ENCODE measurements at regions not wholly inside any gene's neighbourhood (a gene's known extent, or its start where the extent isn't known, plus 50 kb on each side); places are given as distances from the start of the nearest gene placed in this dataset.
A peak's percentile ranks its signal among the peaks of the same experiment; 100 is the strongest.
"Not testable (repeated sequence)": the region's sequence is repeated elsewhere in the genome, so short reads cannot be mapped to it uniquely, and the experiment has no call there.

DNA sequence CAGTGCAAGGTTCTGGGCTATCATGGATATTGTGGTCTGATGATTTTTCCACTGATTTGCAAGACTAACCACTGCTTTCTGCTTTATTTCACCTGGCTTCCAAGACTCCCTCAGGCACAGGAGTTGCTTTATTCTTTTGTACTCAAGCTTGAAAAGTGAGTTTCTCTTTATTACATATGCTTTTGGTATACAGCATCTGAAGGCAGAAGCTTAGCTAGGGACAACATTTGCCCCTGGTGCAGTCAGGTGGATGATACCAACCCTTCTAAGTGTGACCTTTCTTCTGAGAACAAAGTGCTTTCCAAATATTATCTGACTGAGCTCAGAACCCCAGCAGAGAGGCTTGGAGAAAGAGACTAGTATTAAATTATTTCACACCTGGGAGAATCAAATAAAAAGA, 94.0 kb upstream of the PHACTR1 start:
- peaks cover 7% of the 10 kb centered on the region for H3K27me3 Mint-ChIP-seq
- no peak overlapping the region for H3K4me3 Mint-ChIP-seq
- H3K36me3 Mint-ChIP-seq, result no peaks in the 10 kb centered on the region
- H3K4me1 Mint-ChIP-seq, result peaks cover 15% of the 10 kb centered on the region
- H3K9me3 Mint-ChIP-seq, result no peaks in the 10 kb centered on the region
- ATAC-seq, result no peak
- H3K27ac Mint-ChIP-seq, result no peak overlapping the region

- Mint-ChIP-seq H3K36me3 (no peaks in the 10 kb centered on the region), H3K4me1 (peaks cover 15% of the 10 kb centered on the region), H3K9me3 (no peaks in the 10 kb centered on the region), H3K4me3 (no peak overlapping the region), H3K27ac (no peak overlapping the region), H3K27me3 (peaks cover 7% of the 10 kb centered on the region)
- ATAC-seq, result no peak
Measured at GRCh38 chr6:12624142-12624837, 92.3 kb upstream of the PHACTR1 start.

DNA sequence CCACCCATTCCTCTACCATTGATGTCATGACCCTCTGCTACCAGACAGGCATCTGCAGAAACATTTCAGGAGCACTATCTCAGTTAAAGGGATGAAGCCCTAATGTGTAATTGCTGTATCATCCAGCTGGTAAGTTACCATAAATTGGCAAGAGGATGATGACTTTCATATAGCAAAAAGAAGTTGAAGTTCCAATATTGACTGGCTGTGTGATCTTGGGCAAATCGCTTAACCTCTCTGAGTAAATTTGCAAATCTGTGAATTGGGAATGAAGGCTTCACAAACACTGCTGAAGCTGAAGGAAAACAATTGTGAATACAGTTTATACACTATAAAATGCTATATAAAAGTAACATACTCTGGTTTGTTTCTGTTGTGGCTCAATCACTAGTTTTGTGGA, 89.5 kb upstream of the PHACTR1 start:
- Mint-ChIP-seq H3K27me3 (peaks cover 13% of the 10 kb centered on the region), H3K4me1 (peaks cover under 1% of the 10 kb centered on the region), H3K4me3 (no peak overlapping the region), H3K36me3 (no peaks in the 10 kb centered on the region), H3K27ac (no peak overlapping the region), H3K9me3 (no peaks in the 10 kb centered on the region)
- no peak for ATAC-seq

- H3K36me3 Mint-ChIP-seq, result no peaks in the 10 kb centered on the region
- no peak overlapping the region for H3K4me3 Mint-ChIP-seq
- no peak overlapping the region for H3K27ac Mint-ChIP-seq
- peaks cover 23% of the 10 kb centered on the region for H3K27me3 Mint-ChIP-seq
- H3K9me3 Mint-ChIP-seq, result no peaks in the 10 kb centered on the region
- H3K4me1 Mint-ChIP-seq, result no peaks in the 10 kb centered on the region
- ATAC-seq, result no peak
Measured at GRCh38 chr6:12628327-12628726, 88.2 kb upstream of the PHACTR1 start.

- H3K4me1 Mint-ChIP-seq, H3K4me3 Mint-ChIP-seq, H3K27ac Mint-ChIP-seq, H3K36me3 Mint-ChIP-seq, ATAC-seq, H3K9me3 Mint-ChIP-seq: not testable (repeated sequence)
- peaks cover 59% of the 10 kb centered on the region for H3K27me3 Mint-ChIP-seq
Measured at GRCh38 chr6:12633746-12634145, 82.8 kb upstream of the PHACTR1 start.

GRCh38 chr6:12635375-12635774, 81.2 kb upstream of the PHACTR1 start:
- H3K36me3 Mint-ChIP-seq, result no peaks in the 10 kb centered on the region
- no peak for ATAC-seq
- no peaks in the 10 kb centered on the region for H3K9me3 Mint-ChIP-seq
- no peak overlapping the region for H3K4me3 Mint-ChIP-seq
- peaks cover 7% of the 10 kb centered on the region for H3K4me1 Mint-ChIP-seq
- H3K27me3 Mint-ChIP-seq, result peaks cover 60% of the 10 kb centered on the region
- H3K27ac Mint-ChIP-seq, result no peak overlapping the region

- no peak overlapping the region for H3K4me3 Mint-ChIP-seq
- no peak for ATAC-seq
- no peaks in the 10 kb centered on the region for H3K36me3 Mint-ChIP-seq
- H3K9me3 Mint-ChIP-seq, result peaks cover 3% of the 10 kb centered on the region
- H3K4me1 Mint-ChIP-seq, result peaks cover 7% of the 10 kb centered on the region
- peaks cover 60% of the 10 kb centered on the region for H3K27me3 Mint-ChIP-seq
- no peak overlapping the region for H3K27ac Mint-ChIP-seq
Measured at GRCh38 chr6:12635813-12636212, 80.8 kb upstream of the PHACTR1 start.

DNA sequence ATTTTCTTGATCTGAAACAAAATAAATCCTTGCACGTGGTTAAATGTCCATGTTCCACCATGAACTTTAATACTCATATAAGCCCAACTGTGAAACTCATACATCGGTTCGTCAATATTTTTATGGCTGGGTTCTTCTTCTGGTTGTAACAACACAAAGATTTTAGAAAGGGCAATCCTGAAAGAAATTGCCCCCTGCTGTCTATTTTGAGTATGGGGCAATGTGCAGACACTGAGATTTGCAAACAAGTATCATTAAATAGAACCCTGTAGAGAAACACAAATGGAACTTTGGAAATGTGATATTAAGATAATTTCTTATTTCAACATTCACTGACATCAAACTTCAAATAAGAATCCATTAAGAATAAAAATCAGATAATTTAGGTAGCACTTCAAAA, 80.2 kb upstream of the PHACTR1 start:
- Mint-ChIP-seq H3K4me1 (peaks cover 7% of the 10 kb centered on the region), H3K27me3 (peaks cover 60% of the 10 kb centered on the region), H3K9me3 (peaks cover 3% of the 10 kb centered on the region), H3K27ac (no peak overlapping the region), H3K36me3 (no peaks in the 10 kb centered on the region), H3K4me3 (no peak overlapping the region)
- no peak for ATAC-seq

DNA sequence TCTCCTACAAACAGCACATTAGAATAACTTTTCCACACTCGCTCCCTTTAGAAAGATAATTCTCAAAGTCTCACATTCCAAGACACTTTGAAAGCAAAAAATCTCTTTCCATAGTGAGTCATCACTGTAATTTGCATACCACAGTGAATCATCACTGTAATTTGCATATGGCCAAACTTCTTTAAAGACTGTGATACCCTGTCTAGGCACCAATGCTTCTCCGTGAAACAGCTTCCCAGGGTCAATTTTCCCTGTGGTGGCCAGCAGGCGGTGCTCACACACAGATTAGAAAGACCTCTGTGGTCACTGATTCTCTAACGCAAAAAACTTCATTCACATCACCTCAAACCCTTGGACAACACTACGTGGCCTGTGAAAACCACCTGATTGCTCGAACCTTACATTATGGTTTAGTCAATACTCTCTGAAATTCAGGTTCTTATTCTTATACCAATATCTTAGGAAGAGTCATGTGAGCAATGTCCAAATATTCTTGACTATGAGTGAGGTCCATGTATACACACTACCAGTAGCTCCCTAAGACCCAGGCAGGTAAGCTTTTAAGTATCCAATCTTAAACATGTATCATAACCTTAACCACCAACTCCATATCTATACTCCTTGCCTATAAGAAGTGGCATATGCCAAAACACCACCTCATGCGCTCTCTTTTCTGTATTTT, 78.5 kb upstream of the PHACTR1 start:
- Mint-ChIP-seq H3K4me3 (no peak overlapping the region), H3K27me3 (peaks cover 60% of the 10 kb centered on the region), H3K4me1 (peaks cover 7% of the 10 kb centered on the region), H3K27ac (no peak overlapping the region), H3K36me3 (no peaks in the 10 kb centered on the region), H3K9me3 (peaks cover 6% of the 10 kb centered on the region)
- peak; percentile 50 for ATAC-seq

DNA sequence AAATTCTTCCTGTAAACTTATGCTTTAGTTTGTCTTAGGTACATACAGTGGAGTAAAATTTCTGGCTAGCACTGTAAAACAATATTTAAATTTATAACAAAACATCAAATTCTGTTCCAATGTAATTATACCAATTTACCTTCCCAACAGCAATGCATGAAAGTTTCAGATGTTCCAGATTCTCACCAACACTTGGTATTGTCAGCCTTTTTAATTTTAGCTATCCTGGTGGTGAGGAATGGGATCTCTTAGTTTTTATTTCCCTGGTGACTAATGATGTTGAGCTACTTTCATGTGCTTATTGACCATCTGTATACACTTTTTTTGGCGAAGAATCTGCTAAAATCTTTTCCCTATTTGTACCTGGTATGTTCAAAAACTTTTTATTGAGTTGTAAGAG, 76.1 kb upstream of the PHACTR1 start:
- peaks cover 41% of the 10 kb centered on the region for H3K27me3 Mint-ChIP-seq
- no peak for ATAC-seq
- no peak overlapping the region for H3K4me3 Mint-ChIP-seq
- no peaks in the 10 kb centered on the region for H3K36me3 Mint-ChIP-seq
- H3K4me1 Mint-ChIP-seq, result peaks cover 7% of the 10 kb centered on the region
- no peak overlapping the region for H3K27ac Mint-ChIP-seq
- peaks cover 9% of the 10 kb centered on the region for H3K9me3 Mint-ChIP-seq

GRCh38 chr6:12641785-12642184, 74.8 kb upstream of the PHACTR1 start:
- H3K27me3 Mint-ChIP-seq, result peaks cover 32% of the 10 kb centered on the region
- not testable (repeated sequence) for ATAC-seq, H3K36me3 Mint-ChIP-seq, H3K4me1 Mint-ChIP-seq, H3K9me3 Mint-ChIP-seq, H3K4me3 Mint-ChIP-seq, H3K27ac Mint-ChIP-seq

GRCh38 chr6:12645941-12646340, 70.6 kb upstream of the PHACTR1 start:
- no peak for ATAC-seq

DNA sequence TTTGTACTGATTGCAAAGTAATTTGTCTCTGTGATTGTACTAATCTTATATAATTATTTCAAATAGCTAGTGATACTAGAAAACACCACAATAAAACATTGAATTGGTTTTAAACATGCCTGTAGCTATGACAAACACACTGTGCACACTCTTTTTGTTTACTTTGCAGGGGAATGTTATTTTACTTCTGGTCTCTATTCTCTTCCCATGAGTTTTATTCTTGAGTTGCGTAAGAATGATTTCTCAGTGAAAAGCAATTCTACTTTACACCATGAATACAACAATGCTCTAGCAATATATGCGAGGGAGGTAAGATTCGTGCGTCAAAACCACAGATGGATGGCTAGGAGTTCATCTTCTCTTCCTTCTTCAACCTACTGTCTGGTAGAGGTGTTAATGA, 68.4 kb upstream of the PHACTR1 start:
- H3K4me3 Mint-ChIP-seq, result no peak overlapping the region
- H3K36me3 Mint-ChIP-seq, result no peaks in the 10 kb centered on the region
- H3K27ac Mint-ChIP-seq, result no peak overlapping the region
- H3K4me1 Mint-ChIP-seq, result no peaks in the 10 kb centered on the region
- H3K27me3 Mint-ChIP-seq, result peaks cover 4% of the 10 kb centered on the region
- peaks cover 2% of the 10 kb centered on the region for H3K9me3 Mint-ChIP-seq
- no peak for ATAC-seq

More at GRCh38 chr6:12645941-12646340, 70.6 kb upstream of the PHACTR1 start:
- no peaks in the 10 kb centered on the region for H3K4me1 Mint-ChIP-seq
- H3K27me3 Mint-ChIP-seq, result peaks cover 18% of the 10 kb centered on the region
- no peak overlapping the region for H3K27ac Mint-ChIP-seq
- no peaks in the 10 kb centered on the region for H3K36me3 Mint-ChIP-seq
- no peak overlapping the region for H3K4me3 Mint-ChIP-seq
- peaks cover 6% of the 10 kb centered on the region for H3K9me3 Mint-ChIP-seq

GRCh38 chr6:12649325-12649724, 67.2 kb upstream of the PHACTR1 start:
- H3K9me3 Mint-ChIP-seq, result no peaks in the 10 kb centered on the region
- no peaks in the 10 kb centered on the region for H3K36me3 Mint-ChIP-seq
- no peaks in the 10 kb centered on the region for H3K4me1 Mint-ChIP-seq
- ATAC-seq, result no peak
- no peak overlapping the region for H3K4me3 Mint-ChIP-seq
- H3K27me3 Mint-ChIP-seq, result no peaks in the 10 kb centered on the region
- no peak overlapping the region for H3K27ac Mint-ChIP-seq

GRCh38 chr6:12653486-12653885, 63.1 kb upstream of the PHACTR1 start:
- no peak overlapping the region for H3K4me3 Mint-ChIP-seq
- no peaks in the 10 kb centered on the region for H3K36me3 Mint-ChIP-seq
- peak; percentile 31 for ATAC-seq
- no peaks in the 10 kb centered on the region for H3K4me1 Mint-ChIP-seq
- H3K27me3 Mint-ChIP-seq, result no peaks in the 10 kb centered on the region
- no peaks in the 10 kb centered on the region for H3K9me3 Mint-ChIP-seq
- no peak overlapping the region for H3K27ac Mint-ChIP-seq

DNA sequence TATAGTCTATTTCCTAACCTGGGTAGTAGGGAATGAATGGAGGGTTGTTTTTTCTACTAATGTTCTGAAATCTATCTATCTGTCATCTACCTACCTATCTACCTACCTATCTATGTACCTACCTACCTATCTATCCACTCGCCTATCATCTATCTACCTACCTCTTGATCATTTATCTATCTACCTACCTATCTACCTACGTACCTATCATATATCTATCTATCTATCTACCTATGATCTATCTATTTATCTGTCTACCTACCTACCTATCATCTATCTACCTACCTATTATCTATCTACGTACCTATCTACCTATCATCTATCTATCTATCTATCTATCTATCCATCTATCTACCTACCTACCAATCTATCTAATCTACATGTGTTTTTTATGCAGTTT, 62.5 kb upstream of the PHACTR1 start:
- ATAC-seq, result no peak
- H3K27ac Mint-ChIP-seq, result no peak overlapping the region
- H3K27me3 Mint-ChIP-seq, result no peaks in the 10 kb centered on the region
- H3K36me3 Mint-ChIP-seq, result no peaks in the 10 kb centered on the region
- no peaks in the 10 kb centered on the region for H3K4me1 Mint-ChIP-seq
- no peak overlapping the region for H3K4me3 Mint-ChIP-seq
- no peaks in the 10 kb centered on the region for H3K9me3 Mint-ChIP-seq

All from stimulated activated memory B cell treated with anti-CD40 and anti-IgM and Interleukin-4, amounts not matched to agents 10 μg/mL and 1 μg/mL and 100 μg/mL, for 72 hours (primary cell).